PC-9 (cell line): ENCODE measurements at regions not wholly inside any gene's neighbourhood (a gene's known extent, or its start where the extent isn't known, plus 50 kb on each side); places are given as distances from the start of the nearest gene placed in this dataset.
A peak's percentile ranks its signal among the peaks of the same experiment; 100 is the strongest.

Experiments
- BruUV-seq: library from RNA; stranded (reverse); fragments of 400-500 nt; replicated peaks from 2 replicates; lab custom pipeline; 2021; lab: Mats Ljungman, UMichigan
- CTCF ChIA-PET: fragments of 300-600 bp; sonication (Branson Sonifier 250); formaldehyde crosslinking; loops from one replicate; lab custom pipeline; 2022; ENCODE audit warnings: antibody characterized with exemption; lab: Charles Lee
- POLR2A ChIA-PET: fragments of 300-600 bp; sonication (Branson Sonifier 250); formaldehyde crosslinking; loops from one replicate; lab custom pipeline; 2022; ENCODE audit warnings: antibody characterized with exemption; ENCODE audit not compliant: unreplicated experiment; lab: Charles Lee
- DNase-seq, 2 experiments: peaks; one replicate each; pipeline versions ENCODE4 v3.0.0 to v3.0.0-alpha.2; 2015 to 2022; ENCODE audit warnings: mixed read lengths in 1 of 2
- H2AFZ ChIP-seq: fragments of 200-600 bp; sonication (generic); 2 replicates; pipeline ENCODE4 v1.8.1; 2017; ENCODE audit warnings: antibody characterized with exemption
- H3F3A ChIP-seq: fragments of 200-600 bp; sonication (generic); 2 replicates; pipeline ENCODE4 v1.8.1; 2017; ENCODE audit warnings: antibody characterized with exemption, mild to moderate bottlenecking, low read depth; ENCODE audit not compliant: insufficient read depth
- H3K27ac ChIP-seq: fragments of 200-600 bp; sonication (generic); 2 replicates; pipeline ENCODE4 v1.6.1; 2016; ENCODE audit warnings: mixed run types
- H3K27me3 ChIP-seq: fragments of 200-600 bp; sonication (generic); 2 replicates; pipeline ENCODE4 v1.6.1; 2016; ENCODE audit warnings: low read depth, mixed run types; ENCODE audit not compliant: insufficient read depth
- H3K36me3 ChIP-seq: fragments of 200-600 bp; sonication (generic); 2 replicates; pipeline ENCODE4 v1.6.1; 2016; ENCODE audit warnings: low read depth, mixed run types
- H3K4me1 ChIP-seq: fragments of 200-600 bp; sonication (generic); replicated peaks from 2 replicates; pipeline ENCODE4 v1.6.1; 2016; ENCODE audit warnings: mixed run types; ENCODE audit not compliant: insufficient read depth
- H3K4me2 ChIP-seq: fragments of 200-600 bp; sonication (generic); 2 replicates; pipeline ENCODE4 v1.6.1; 2017; ENCODE audit warnings: mixed run types
- H3K4me3 ChIP-seq: fragments of 200-600 bp; sonication (generic); 2 replicates; pipeline ENCODE4 v1.6.1; 2016; ENCODE audit warnings: mixed run types
- H3K79me2 ChIP-seq: fragments of 200-600 bp; sonication (generic); 2 replicates; pipeline ENCODE4 v1.6.1; 2017; ENCODE audit warnings: low read depth, mixed run types
- H3K9me2 ChIP-seq: fragments of 200-600 bp; sonication (generic); 2 replicates; pipeline ENCODE4 v1.8.1; 2017; ENCODE audit warnings: mild to moderate bottlenecking; ENCODE audit not compliant: insufficient read depth
- H3K9me3 ChIP-seq: fragments of 200-600 bp; sonication (generic); 2 replicates; pipeline ENCODE4 v1.8.1; 2016; ENCODE audit warnings: low read depth; ENCODE audit not compliant: insufficient read depth
- H4K20me1 ChIP-seq: fragments of 200-600 bp; sonication (generic); 2 replicates; pipeline ENCODE4 v1.8.1; 2017; ENCODE audit not compliant: insufficient read depth
- EZH2 ChIP-seq: fragments of 200-600 bp; sonication (generic); IDR thresholded peaks from 2 replicates; pipeline ENCODE4 v1.8.0; 2017; ENCODE audit warnings: antibody characterized with exemption, low read depth
- intact Hi-C: fragments of 100-400 bp; cut with micrococcal nuclease; formaldehyde crosslinking; loops from one replicate; pipeline ENCODE4 v1.10.0; 2022; ENCODE audit not compliant: unreplicated experiment
- TF ChIP-seq, protein P1 (sequence below): fragments of 200-600 bp; sonication (generic); conservative IDR thresholded peaks from 2 replicates; pipeline ENCODE4 v1.6.1; 2017; ENCODE audit warnings: mixed run types, antibody characterized with exemption, mild to moderate bottlenecking, moderate library complexity

- no peaks in the 10 kb centered on the region for H4K20me1 ChIP-seq
- BruUV-seq: no TSS peak
- no peaks in the 10 kb centered on the region for H3K9me3 ChIP-seq
- H3K36me3 ChIP-seq: no peaks in the 10 kb centered on the region
- no peaks in the 10 kb centered on the region for H3K27me3 ChIP-seq
- H3K4me2 ChIP-seq: no peak overlapping the region
- no peaks in the 10 kb centered on the region for H3K9me2 ChIP-seq
- no peaks in the 10 kb centered on the region for H3F3A ChIP-seq
- CTCF ChIA-PET: no interaction called here
- no peak overlapping the region for H3K27ac ChIP-seq
- POLR2A ChIA-PET: no interaction called here
- no peak overlapping the region for H3K4me3 ChIP-seq
- TF ChIP-seq, protein P1, sequence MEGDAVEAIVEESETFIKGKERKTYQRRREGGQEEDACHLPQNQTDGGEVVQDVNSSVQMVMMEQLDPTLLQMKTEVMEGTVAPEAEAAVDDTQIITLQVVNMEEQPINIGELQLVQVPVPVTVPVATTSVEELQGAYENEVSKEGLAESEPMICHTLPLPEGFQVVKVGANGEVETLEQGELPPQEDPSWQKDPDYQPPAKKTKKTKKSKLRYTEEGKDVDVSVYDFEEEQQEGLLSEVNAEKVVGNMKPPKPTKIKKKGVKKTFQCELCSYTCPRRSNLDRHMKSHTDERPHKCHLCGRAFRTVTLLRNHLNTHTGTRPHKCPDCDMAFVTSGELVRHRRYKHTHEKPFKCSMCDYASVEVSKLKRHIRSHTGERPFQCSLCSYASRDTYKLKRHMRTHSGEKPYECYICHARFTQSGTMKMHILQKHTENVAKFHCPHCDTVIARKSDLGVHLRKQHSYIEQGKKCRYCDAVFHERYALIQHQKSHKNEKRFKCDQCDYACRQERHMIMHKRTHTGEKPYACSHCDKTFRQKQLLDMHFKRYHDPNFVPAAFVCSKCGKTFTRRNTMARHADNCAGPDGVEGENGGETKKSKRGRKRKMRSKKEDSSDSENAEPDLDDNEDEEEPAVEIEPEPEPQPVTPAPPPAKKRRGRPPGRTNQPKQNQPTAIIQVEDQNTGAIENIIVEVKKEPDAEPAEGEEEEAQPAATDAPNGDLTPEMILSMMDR: no peak
- TF ChIP-seq EZH2: no peak
- no peaks in the 10 kb centered on the region for H3K79me2 ChIP-seq
- H2AFZ ChIP-seq: no peak overlapping the region
- no peak for DNase-seq
- no peaks in the 10 kb centered on the region for H3K4me1 ChIP-seq
- intact Hi-C loops: no loop called here
These were observed 380.9 kb upstream of the STXBP6 start for GRCh38 chr14:25430808-25431207.

- CTCF ChIA-PET: no interaction called here
- no peaks in the 10 kb centered on the region for H4K20me1 ChIP-seq
- no peaks in the 10 kb centered on the region for H3K9me3 ChIP-seq
- TF ChIP-seq, protein P1: no peak
- no peak for TF ChIP-seq EZH2
- no peaks in the 10 kb centered on the region for H3K79me2 ChIP-seq
- no peaks in the 10 kb centered on the region for H3K4me1 ChIP-seq
- no peaks in the 10 kb centered on the region for H3K27me3 ChIP-seq
- intact Hi-C loops: no loop called here
- POLR2A ChIA-PET: no interaction called here
- H3F3A ChIP-seq: no peaks in the 10 kb centered on the region
- no peak overlapping the region for H3K4me3 ChIP-seq
- no peak overlapping the region for H3K27ac ChIP-seq
- no peak overlapping the region for H3K4me2 ChIP-seq
- no peak overlapping the region for H2AFZ ChIP-seq
- H3K36me3 ChIP-seq: no peaks in the 10 kb centered on the region
- no peak for DNase-seq
- no peaks in the 10 kb centered on the region for H3K9me2 ChIP-seq
- no TSS peak for BruUV-seq
These were observed 363.1 kb upstream of the STXBP6 start for GRCh38 chr14:25412998-25413397.

DNA sequence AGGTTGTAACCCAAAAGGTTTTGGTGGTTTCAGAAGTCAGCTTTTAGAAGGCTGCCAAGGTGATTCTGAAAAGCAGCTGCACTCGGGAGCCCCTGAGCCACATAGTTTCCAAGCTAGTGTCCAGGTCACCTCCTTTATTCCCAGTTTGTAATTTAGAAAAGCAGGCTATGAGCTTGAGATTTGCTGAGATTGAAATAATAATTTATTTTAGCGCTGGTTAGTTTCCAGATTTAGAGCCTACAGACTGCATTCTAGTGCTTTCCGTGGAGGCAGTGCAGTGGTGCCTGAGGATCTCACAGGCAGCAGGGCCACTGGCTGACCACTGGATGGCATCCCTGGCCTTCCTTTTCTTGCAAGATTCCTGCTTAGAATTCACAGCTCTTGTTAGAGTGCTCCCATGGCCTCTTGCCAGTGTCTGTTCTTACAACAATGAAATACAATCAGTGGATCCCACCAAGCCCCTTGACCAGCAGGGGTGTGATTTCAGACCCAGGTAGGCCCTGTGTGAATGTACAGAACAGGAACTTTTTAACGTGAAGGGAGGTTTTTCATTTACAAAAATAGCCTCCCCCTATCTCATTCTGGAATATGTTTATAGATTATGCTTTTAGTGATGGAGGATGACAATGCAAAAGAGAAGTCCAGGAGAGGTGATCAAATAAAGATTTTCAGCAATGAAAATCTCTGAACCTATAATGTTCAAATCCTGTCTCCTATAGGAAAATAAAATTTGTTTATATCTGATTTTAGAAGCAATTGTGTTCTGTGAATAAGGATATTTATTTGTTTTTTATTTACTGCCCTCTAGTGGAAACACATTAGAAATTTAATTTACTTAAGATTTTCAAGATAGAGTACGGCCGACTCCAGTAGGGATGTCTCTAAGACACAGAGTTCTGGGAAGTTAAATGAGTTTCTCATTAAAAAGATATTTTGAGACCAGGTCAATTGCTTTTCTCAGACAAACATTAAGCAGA is 362.1 kb upstream of the STXBP6 start:
- H3K79me2 ChIP-seq: no peaks in the 10 kb centered on the region
- H3F3A ChIP-seq: no peaks in the 10 kb centered on the region
- intact Hi-C loops: no loop called here
- no peak overlapping the region for H3K4me2 ChIP-seq
- H2AFZ ChIP-seq: no peak overlapping the region
- H3K27ac ChIP-seq: no peak overlapping the region
- no TSS peak for BruUV-seq
- no peak overlapping the region for H3K4me3 ChIP-seq
- TF ChIP-seq, protein P1: peak; percentile 42
- no peak for TF ChIP-seq EZH2
- no peaks in the 10 kb centered on the region for H3K27me3 ChIP-seq
- no peaks in the 10 kb centered on the region for H4K20me1 ChIP-seq
- H3K9me3 ChIP-seq: no peaks in the 10 kb centered on the region
- POLR2A ChIA-PET: interaction anchor here (0.7 kb wide), 1 partner anchor 708 kb away, joined by 4 read pairs; no protein-coding TSS in a partner anchor
- no peaks in the 10 kb centered on the region for H3K4me1 ChIP-seq
- H3K9me2 ChIP-seq: no peaks in the 10 kb centered on the region
- CTCF ChIA-PET: no interaction called here
- no peak for DNase-seq
- H3K36me3 ChIP-seq: no peaks in the 10 kb centered on the region
